Esophagus muscularis mucosa (tissue), 4 donors: ENCODE measurements at regions not wholly inside any gene's neighbourhood (a gene's known extent, or its start where the extent isn't known, plus 50 kb on each side); places are given as distances from the start of the nearest gene placed in this dataset.

ENCODE experiments used
- DNase-seq: peaks from one replicate; pipeline ENCODE4 v3.0.0-alpha.2; 2017; ENCODE audit errors: extremely low spot score
- H3K27ac ChIP-seq, 4 donors: fragments of 200-600 bp; sonication (generic); replicated peaks in 1 of 4; 1 replicate in 3 of 4; 2 replicates in 1 of 4; pipeline ENCODE4 v1.5.1; 2016 to 2019; ENCODE audit warnings: mild to moderate bottlenecking in 1 of 4
- H3K27me3 ChIP-seq, 4 donors: fragments of 200-600 bp; sonication (generic); one replicate each; pipeline versions ENCODE4 v1.5.1 to v1.6.0; 2016 to 2019
- H3K36me3 ChIP-seq, 4 donors: fragments of 200-600 bp; sonication (generic); one replicate each; pipeline ENCODE4 v1.5.1; 2016 to 2019
- H3K4me1 ChIP-seq, 4 donors: fragments of 200-600 bp; sonication (generic); one replicate each; pipeline ENCODE4 v1.5.1; 2016 to 2019
- H3K4me3 ChIP-seq, 4 donors: fragments of 200-600 bp; sonication (generic); 1 replicate in 2 of 4; 2 replicates in 2 of 4; pipeline ENCODE4 v1.5.1; 2016 to 2019; ENCODE audit warnings: mild to moderate bottlenecking in 4 of 4, moderate library complexity in 1 of 4
- H3K9me3 ChIP-seq, 4 donors: fragments of 200-600 bp; sonication (generic); 1 replicate in 3 of 4; 2 replicates in 1 of 4; pipeline ENCODE4 v1.5.1; 2016 to 2019
- EP300 ChIP-seq: sonication (generic); formaldehyde crosslinking; IDR thresholded peaks from one replicate; pipeline ENCODE4 v1.6.1; 2017; ENCODE audit warnings: antibody characterized with exemption
- POLR2A ChIP-seq: fragments of 450-650 bp; IDR thresholded peaks from one replicate; pipeline ENCODE4 v1.6.1; 2017; ENCODE audit warnings: antibody characterized with exemption, moderate library complexity, mild to moderate bottlenecking, low read depth
- POLR2AphosphoS5 ChIP-seq, 2 donors: sonication (generic); formaldehyde crosslinking; IDR thresholded peaks; one replicate each; pipeline ENCODE4 v1.6.1; 2017; ENCODE audit warnings: antibody characterized with exemption in 2 of 2
- WGBS: methylation state at CpG from one replicate; pipeline ENCODE4 v1.1.5; 2018; 5-methylcytosine and 5-hydroxymethylcytosine counted together
- intact Hi-C: fragments of 100-400 bp; cut with DNase I; formaldehyde crosslinking; loops from one replicate; pipeline ENCODE4 v1.15.1; 2023
- TF ChIP-seq, protein P1 (sequence below), 3 experiments: fragments of 200-600 bp in 2 of 3; fragments of 450-650 bp in 1 of 3; sonication (generic) in 2 of 3; IDR thresholded peaks; one replicate each; pipeline ENCODE4 v1.5.1; 2017 to 2019; ENCODE audit warnings: antibody characterized with exemption in 3 of 3, mild to moderate bottlenecking in 2 of 3, moderate library complexity in 1 of 3

- Histone ChIP-seq H3K4me3 (no peak overlapping the region), H3K27me3 (peaks cover 0 to 20% (median 0%) of the 10 kb centered on the region in 4 donors), H3K9me3 (peaks cover 0 to 8% (median 0%) of the 10 kb centered on the region in 4 donors), H3K36me3 (no peaks in the 10 kb centered on the region), H3K4me1 (no peaks in the 10 kb centered on the region), H3K27ac (no peak overlapping the region)
- WGBS = 66% methylated on average over 2 of the region's 2 CpGs
- TF ChIP-seq POLR2A = no peak
- no peak for TF ChIP-seq EP300
- TF ChIP-seq, protein P1, sequence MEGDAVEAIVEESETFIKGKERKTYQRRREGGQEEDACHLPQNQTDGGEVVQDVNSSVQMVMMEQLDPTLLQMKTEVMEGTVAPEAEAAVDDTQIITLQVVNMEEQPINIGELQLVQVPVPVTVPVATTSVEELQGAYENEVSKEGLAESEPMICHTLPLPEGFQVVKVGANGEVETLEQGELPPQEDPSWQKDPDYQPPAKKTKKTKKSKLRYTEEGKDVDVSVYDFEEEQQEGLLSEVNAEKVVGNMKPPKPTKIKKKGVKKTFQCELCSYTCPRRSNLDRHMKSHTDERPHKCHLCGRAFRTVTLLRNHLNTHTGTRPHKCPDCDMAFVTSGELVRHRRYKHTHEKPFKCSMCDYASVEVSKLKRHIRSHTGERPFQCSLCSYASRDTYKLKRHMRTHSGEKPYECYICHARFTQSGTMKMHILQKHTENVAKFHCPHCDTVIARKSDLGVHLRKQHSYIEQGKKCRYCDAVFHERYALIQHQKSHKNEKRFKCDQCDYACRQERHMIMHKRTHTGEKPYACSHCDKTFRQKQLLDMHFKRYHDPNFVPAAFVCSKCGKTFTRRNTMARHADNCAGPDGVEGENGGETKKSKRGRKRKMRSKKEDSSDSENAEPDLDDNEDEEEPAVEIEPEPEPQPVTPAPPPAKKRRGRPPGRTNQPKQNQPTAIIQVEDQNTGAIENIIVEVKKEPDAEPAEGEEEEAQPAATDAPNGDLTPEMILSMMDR (IDR thresholded peaks at IDR 0.05) = no peak
- no peak for TF ChIP-seq POLR2AphosphoS5 (IDR thresholded peaks at IDR 0.05)
- intact Hi-C loops = no loop called here
- DNase-seq = no peak
Observed at GRCh38 chr12:114190971-114191370, 215.0 kb downstream of the TBX5 start.

GRCh38 chr12:114189266-114189665 lies 216.7 kb downstream of the TBX5 start:
- no peaks in the 10 kb centered on the region for H3K36me3 ChIP-seq
- 86% methylated on average over 4 of the region's 4 CpGs for WGBS
- intact Hi-C loops = no loop called here
- H3K27ac ChIP-seq = no peak overlapping the region
- no peak overlapping the region for H3K4me3 ChIP-seq
- no peak for DNase-seq
- H3K4me1 ChIP-seq = no peaks in the 10 kb centered on the region
- TF ChIP-seq POLR2A = no peak
- no peak for TF ChIP-seq EP300
- no peak for TF ChIP-seq POLR2AphosphoS5 (IDR thresholded peaks at IDR 0.05)
- TF ChIP-seq, protein P1 (IDR thresholded peaks at IDR 0.05) = no peak
- peaks cover 0 to 8% (median 0%) of the 10 kb centered on the region in 4 donors for H3K9me3 ChIP-seq
- peaks cover 0 to 20% (median 0%) of the 10 kb centered on the region in 4 donors for H3K27me3 ChIP-seq

GRCh38 chr12:114186241-114187002 lies 219.5 kb downstream of the TBX5 start:
- intact Hi-C loops = no loop called here
- Histone ChIP-seq H3K27me3 (peaks cover 0 to 15% (median 0%) of the 10 kb centered on the region in 4 donors), H3K4me3 (no peak overlapping the region), H3K9me3 (peaks cover 0 to 8% (median 0%) of the 10 kb centered on the region in 4 donors), H3K27ac (no peak overlapping the region), H3K4me1 (no peaks in the 10 kb centered on the region), H3K36me3 (no peaks in the 10 kb centered on the region)
- TF ChIP-seq, protein P1 (IDR thresholded peaks at IDR 0.05) = no peak
- TF ChIP-seq POLR2A = no peak
- TF ChIP-seq EP300 = no peak
- no peak for TF ChIP-seq POLR2AphosphoS5 (IDR thresholded peaks at IDR 0.05)
- WGBS = 54% methylated on average over 17 of the region's 17 CpGs
- DNase-seq = no peak

- intact Hi-C loops = no loop called here
- Histone ChIP-seq H3K4me1 (no peaks in the 10 kb centered on the region), H3K27me3 (peaks cover 0 to 9% (median 0%) of the 10 kb centered on the region in 4 donors), H3K4me3 (no peak overlapping the region), H3K9me3 (peaks cover 0 to 7% (median 0%) of the 10 kb centered on the region in 4 donors), H3K36me3 (no peaks in the 10 kb centered on the region), H3K27ac (no peak overlapping the region)
- no peak for DNase-seq
- 64% methylated on average over 5 of the region's 5 CpGs for WGBS
- TF ChIP-seq POLR2AphosphoS5 (IDR thresholded peaks at IDR 0.05) (no peak), POLR2A (no peak), EP300 (no peak)
- TF ChIP-seq, protein P1 (IDR thresholded peaks at IDR 0.05) = no peak
Observed at GRCh38 chr12:114185036-114185435, 218.9 kb upstream of the RBM19 start.
